ENCODE measurements at regions not wholly inside any gene's neighbourhood (a gene's known extent, or its start where the extent isn't known, plus 50 kb on each side); places are given as distances from the start of the nearest gene placed in this dataset.
"Not testable (repeated sequence)": the region's sequence is repeated elsewhere in the genome, so short reads cannot be mapped to it uniquely, and the experiment has no call there.

DNA sequence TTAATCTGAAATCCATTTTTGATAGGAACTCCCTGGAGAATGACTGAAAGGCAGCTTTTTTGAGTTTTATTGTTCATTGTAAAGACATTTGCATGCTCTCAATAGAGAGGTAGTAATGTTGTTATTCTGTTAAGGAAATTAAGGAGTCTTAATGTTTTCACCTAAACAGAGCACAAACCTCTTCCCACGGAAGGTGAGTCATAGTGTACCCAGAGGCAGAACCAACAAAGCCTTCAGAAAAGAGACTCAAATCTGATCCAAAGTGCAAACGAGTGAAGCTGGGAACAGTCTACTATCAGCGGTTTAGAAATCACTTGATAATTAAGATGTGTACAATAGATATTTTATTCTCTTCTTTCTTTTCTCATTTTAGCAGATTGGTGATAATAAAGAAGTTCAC, 470.5 kb downstream of the PLK2 start:
- DNase-seq (no peak), ATAC-seq (replicated peaks) (no peak)
- Mint-ChIP-seq H3K27ac (no peak overlapping the region), H3K4me3 (no peak overlapping the region), H3K27me3 (peaks cover 0 to 5% of the 10 kb centered on the region in 2 donors), H3K4me1 (no peaks in the 10 kb centered on the region), H3K36me3 (no peaks in the 10 kb centered on the region), H3K9me3 (no peaks in the 10 kb centered on the region)

DNA sequence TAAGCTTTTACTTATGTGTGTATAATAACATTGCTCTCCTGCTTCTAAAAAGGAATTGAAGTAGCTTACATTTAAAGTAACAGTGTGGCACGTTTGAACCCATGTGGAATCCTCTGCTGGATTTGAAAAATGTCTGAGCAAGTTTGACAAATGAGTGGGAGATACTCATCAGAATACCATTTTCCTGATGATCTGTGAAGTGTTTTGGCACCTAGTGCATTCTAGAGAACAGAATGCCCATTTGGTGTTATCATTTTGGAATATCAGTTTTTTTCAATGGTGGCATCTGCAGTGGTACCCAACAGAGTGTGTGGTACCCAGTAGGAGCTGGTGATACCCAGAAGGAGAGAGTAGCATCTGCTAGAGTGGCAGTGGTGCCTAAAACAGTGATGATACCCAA, 471.1 kb downstream of the PLK2 start:
- H3K36me3 Mint-ChIP-seq: no peaks in the 10 kb centered on the region
- H3K27me3 Mint-ChIP-seq: peaks cover 0 to 5% of the 10 kb centered on the region in 2 donors
- no peaks in the 10 kb centered on the region for H3K9me3 Mint-ChIP-seq
- ATAC-seq (replicated peaks) (no peak), DNase-seq (no peak)
- H3K27ac Mint-ChIP-seq: no peak overlapping the region
- H3K4me3 Mint-ChIP-seq: no peak overlapping the region
- H3K4me1 Mint-ChIP-seq: no peaks in the 10 kb centered on the region

DNA sequence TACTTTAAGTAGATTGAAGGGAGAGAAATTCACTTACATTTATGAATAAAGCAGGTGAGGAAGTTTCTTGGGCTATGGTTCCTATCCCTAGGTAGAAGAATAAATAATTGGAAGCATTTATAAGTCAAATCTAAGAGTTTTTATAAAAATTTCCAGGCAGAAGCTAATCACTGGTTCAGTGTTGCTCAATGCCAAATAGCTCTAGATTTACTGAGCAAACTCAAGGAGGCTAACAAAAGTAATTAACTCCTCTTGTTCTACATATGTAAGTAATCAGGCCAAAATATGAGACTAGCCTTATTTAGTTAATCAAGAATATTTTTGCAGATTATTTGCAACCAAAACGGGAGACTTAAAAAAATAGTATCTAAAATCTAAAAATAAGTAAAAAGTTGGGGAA, 472.3 kb downstream of the PLK2 start:
- no peak overlapping the region for H3K4me3 Mint-ChIP-seq
- H3K27me3 Mint-ChIP-seq: no peaks in the 10 kb centered on the region
- DNase-seq (no peak), ATAC-seq (replicated peaks) (no peak)
- no peak overlapping the region for H3K27ac Mint-ChIP-seq
- H3K4me1 Mint-ChIP-seq: no peaks in the 10 kb centered on the region
- no peaks in the 10 kb centered on the region for H3K9me3 Mint-ChIP-seq
- H3K36me3 Mint-ChIP-seq: no peaks in the 10 kb centered on the region

DNA sequence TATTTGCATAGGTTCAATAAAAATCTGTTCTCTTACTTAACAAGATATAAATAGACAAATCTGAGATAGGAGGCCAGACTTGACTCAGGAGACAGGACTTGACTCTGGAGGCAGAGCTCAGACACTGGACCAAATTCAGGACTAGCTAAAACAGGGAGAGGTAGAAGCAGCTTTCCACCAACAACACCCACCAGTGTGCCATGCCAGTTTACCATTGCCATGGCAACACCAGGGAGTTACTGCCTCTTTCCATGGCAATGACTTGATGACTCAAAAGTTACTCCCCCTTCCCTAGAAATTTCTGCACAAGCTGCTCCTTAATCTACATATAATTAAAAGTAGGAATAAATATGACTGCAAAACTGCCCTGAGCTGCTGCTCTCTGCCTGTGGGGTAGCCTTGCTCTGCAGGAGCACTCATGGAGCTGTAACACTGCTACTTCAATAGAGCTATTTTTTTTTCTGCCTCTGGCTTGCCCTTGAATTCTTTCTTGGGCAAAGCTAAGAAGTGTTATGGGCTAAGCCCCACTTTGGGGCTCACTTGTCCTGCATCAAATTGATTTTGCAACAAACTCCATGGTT, 473.0 kb downstream of the PLK2 start:
- no peaks in the 10 kb centered on the region for H3K9me3 Mint-ChIP-seq
- no peaks in the 10 kb centered on the region for H3K36me3 Mint-ChIP-seq
- H3K27me3 Mint-ChIP-seq: no peaks in the 10 kb centered on the region
- H3K4me3 Mint-ChIP-seq: no peak overlapping the region
- no peak overlapping the region for H3K27ac Mint-ChIP-seq
- ATAC-seq (replicated peaks) (no peak), DNase-seq (no peak)
- no peaks in the 10 kb centered on the region for H3K4me1 Mint-ChIP-seq

DNA sequence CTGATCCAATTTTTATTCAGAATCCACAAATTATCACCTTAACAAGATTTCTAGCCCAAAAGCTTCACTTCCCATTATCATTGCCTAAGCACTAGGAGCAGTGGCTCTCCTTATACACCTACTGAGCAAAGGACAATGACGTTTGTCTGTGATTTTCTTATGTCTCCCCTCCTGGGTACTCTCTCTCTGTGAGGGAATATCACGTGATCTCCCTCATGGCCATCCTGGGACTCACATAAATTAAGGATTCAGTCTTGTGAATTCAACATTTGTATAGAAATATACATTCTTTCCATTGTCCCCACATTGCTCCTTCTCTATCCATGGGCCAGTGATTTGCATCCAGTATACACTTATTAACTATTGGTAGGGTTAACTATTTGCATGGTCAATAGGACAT, 476.5 kb downstream of the PLK2 start:
- ATAC-seq (replicated peaks): no peak
- Mint-ChIP-seq H3K9me3 (no peaks in the 10 kb centered on the region), H3K27me3 (no peaks in the 10 kb centered on the region), H3K27ac (no peak overlapping the region), H3K4me1 (no peaks in the 10 kb centered on the region), H3K4me3 (no peak overlapping the region), H3K36me3 (no peaks in the 10 kb centered on the region)
- DNase-seq: no peak

DNA sequence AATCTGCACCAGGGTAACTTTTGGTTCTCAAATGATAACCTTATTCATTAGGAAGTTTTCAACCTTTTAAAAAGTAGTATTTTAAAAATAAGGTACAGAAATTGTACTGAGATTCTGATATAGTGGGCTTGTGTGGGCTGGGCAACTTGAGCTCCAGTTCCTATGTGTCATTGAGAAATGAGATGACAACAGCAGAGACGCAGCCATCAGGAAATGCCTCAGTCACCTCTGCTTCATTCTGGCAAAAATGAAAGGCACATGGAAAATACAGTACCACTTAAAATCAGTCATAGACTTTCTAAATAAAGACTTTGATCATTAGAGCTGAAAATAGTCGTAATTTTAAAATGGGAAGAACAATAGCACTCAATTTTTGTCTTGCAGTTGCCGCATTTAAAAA, 480.2 kb downstream of the PLK2 start:
- Mint-ChIP-seq H3K9me3 (peaks cover 0 to 2% of the 10 kb centered on the region in 2 donors), H3K36me3 (no peaks in the 10 kb centered on the region), H3K27ac (no peak overlapping the region), H3K4me3 (no peak overlapping the region), H3K27me3 (no peaks in the 10 kb centered on the region), H3K4me1 (no peaks in the 10 kb centered on the region)
- ATAC-seq (replicated peaks): no peak
- no peak for DNase-seq

DNA sequence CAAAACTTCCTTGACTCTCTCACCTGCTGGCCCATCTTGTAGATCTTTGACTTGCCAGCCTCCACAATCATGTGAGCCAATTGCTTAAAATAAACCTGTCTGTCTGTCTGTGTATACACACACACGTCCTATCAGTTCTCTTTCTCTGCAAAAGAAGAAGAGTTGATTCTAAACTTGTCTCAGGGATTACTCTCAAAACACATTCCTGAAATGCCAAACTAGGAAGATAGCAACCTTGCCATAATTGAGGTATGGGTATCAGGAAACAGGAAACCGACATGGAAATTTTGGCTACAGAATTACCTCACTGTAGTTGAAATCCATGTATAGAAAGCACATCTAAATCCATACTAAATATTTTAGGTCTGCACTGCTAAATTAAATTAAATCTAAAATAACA, 483.4 kb downstream of the PLK2 start:
- no peaks in the 10 kb centered on the region for H3K4me1 Mint-ChIP-seq
- peaks cover 0 to 2% of the 10 kb centered on the region in 2 donors for H3K27me3 Mint-ChIP-seq
- no peak overlapping the region for H3K27ac Mint-ChIP-seq
- peaks cover 0 to 4% of the 10 kb centered on the region in 2 donors for H3K9me3 Mint-ChIP-seq
- H3K4me3 Mint-ChIP-seq: no peak overlapping the region
- ATAC-seq (replicated peaks): no peak
- no peaks in the 10 kb centered on the region for H3K36me3 Mint-ChIP-seq
- no peak for DNase-seq

DNA sequence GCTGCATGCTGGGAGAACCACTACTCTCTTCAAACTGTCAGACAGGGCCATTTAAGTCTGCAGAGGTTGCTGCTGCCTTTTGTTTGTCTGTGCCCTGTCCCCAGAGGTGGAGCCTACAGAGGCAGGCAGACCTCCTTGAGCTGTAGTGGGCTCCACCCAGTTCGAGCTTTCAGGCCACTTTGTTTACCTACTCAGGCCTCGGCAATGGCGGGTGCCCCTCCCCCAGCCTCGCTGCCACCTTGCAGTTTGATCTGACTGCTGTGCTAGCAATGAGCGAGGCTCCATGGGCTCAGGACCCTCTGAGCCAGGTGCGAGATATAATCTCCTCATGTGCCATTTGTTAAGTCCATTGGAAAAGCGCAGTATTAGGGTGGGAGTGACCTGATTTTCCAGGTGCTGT, 487.8 kb downstream of the PLK2 start:
- H3K9me3 Mint-ChIP-seq: peaks cover 6 to 15% of the 10 kb centered on the region in 2 donors
- H3K27me3 Mint-ChIP-seq; ATAC-seq (replicated peaks); H3K27ac Mint-ChIP-seq; H3K36me3 Mint-ChIP-seq; DNase-seq; H3K4me3 Mint-ChIP-seq; H3K4me1 Mint-ChIP-seq: not testable (repeated sequence)

DNA sequence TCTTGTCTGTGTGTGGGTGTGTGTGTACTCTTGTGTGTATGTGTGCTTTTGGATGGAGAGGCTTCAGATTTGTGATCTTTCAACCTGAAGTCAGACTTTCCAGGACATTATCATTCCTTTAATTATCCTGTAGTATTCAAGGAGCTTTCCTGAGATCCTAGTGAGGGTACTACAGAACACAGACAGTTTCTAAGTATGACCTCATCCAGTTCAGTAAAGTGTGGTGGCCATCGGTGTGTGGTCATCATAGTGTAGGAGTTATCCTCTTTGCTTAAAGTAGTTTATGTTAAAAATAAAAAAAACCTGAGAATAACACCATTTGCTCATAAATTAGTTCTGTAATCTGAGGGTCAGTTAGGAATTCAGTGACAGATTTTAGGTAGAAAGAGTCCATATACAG, 478.0 kb upstream of the ACTBL2 start:
- Mint-ChIP-seq H3K9me3 (peaks cover 8 to 14% of the 10 kb centered on the region in 2 donors), H3K27me3 (peaks cover 6 to 7% of the 10 kb centered on the region in 2 donors), H3K4me3 (no peak overlapping the region), H3K4me1 (no peaks in the 10 kb centered on the region), H3K36me3 (peaks cover 0 to 2% of the 10 kb centered on the region in 2 donors), H3K27ac (no peak overlapping the region)
- DNase-seq (no peak), ATAC-seq (replicated peaks) (no peak)

DNA sequence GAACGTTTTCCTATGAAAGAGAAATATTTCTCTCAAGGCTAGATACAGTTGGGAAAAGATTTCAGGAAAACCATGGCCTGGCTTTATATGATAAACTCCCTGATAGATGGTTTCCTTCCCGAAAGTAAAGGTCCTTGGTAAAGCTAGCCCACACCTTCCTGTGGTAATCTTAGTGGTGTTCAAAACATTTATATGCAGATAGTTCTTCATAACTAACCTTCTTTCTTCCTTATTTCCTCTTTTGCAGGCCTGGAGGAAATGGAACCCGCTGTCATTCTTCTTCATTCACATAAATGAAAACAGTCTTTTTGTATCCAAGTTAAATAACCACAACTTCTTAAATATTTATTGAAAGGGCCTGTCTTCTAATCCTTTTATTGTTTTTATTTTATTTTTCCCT, 474.0 kb upstream of the ACTBL2 start:
- Mint-ChIP-seq H3K36me3 (no peaks in the 10 kb centered on the region), H3K9me3 (peaks cover 0 to under 1% of the 10 kb centered on the region in 2 donors), H3K27ac (no peak overlapping the region), H3K27me3 (peaks cover 6 to 7% of the 10 kb centered on the region in 2 donors), H3K4me3 (no peak overlapping the region), H3K4me1 (no peaks in the 10 kb centered on the region)
- DNase-seq: no peak
- ATAC-seq (replicated peaks): no peak

DNA sequence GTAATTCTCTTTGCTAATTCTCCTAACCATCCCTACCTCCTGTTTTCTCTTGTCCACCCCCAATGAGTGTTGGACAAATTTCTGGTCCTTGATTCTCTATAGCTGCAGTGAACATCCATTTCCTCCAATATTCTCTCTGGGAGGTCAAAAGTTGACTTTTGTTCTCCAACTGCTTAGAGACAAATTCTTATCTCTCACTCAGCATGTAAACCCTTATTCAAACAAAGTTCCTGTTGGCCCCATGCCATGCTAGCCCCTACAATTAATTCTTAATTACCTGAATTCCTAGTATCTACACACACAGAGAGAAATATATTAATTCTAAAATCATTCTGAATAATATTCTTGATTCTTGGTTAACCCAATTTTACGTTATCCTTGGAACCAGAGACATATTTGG, 472.9 kb upstream of the ACTBL2 start:
- H3K27me3 Mint-ChIP-seq: peaks cover 6 to 7% of the 10 kb centered on the region in 2 donors
- no peaks in the 10 kb centered on the region for H3K4me1 Mint-ChIP-seq
- no peaks in the 10 kb centered on the region for H3K36me3 Mint-ChIP-seq
- H3K4me3 Mint-ChIP-seq: no peak overlapping the region
- DNase-seq (no peak), ATAC-seq (replicated peaks) (no peak)
- no peaks in the 10 kb centered on the region for H3K9me3 Mint-ChIP-seq
- H3K27ac Mint-ChIP-seq: no peak overlapping the region

DNA sequence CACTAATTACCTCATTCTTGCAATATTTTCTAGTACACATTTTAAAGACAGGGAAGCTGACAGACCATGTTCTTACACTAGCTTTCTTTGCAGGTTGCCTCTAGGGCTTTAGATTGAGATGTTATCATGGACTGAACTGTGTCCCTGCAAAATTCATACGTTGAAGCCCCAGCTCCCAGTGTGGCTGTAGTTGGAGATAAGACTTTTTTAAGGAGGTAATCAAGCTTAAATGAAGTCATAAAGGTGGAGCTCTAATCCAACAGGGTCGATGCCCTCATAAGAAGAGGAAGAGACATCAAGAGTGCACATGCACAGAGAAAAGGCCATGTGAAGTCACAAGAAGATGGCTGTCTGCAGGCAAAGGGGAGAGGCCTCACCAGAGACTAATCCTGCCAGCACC, 471.2 kb upstream of the ACTBL2 start:
- H3K36me3 Mint-ChIP-seq: no peaks in the 10 kb centered on the region
- no peaks in the 10 kb centered on the region for H3K4me1 Mint-ChIP-seq
- H3K27ac Mint-ChIP-seq: no peak overlapping the region
- H3K27me3 Mint-ChIP-seq: peaks cover 6 to 7% of the 10 kb centered on the region in 2 donors
- no peak overlapping the region for H3K4me3 Mint-ChIP-seq
- no peak for DNase-seq
- no peak for ATAC-seq (replicated peaks)
- H3K9me3 Mint-ChIP-seq: no peaks in the 10 kb centered on the region

DNA sequence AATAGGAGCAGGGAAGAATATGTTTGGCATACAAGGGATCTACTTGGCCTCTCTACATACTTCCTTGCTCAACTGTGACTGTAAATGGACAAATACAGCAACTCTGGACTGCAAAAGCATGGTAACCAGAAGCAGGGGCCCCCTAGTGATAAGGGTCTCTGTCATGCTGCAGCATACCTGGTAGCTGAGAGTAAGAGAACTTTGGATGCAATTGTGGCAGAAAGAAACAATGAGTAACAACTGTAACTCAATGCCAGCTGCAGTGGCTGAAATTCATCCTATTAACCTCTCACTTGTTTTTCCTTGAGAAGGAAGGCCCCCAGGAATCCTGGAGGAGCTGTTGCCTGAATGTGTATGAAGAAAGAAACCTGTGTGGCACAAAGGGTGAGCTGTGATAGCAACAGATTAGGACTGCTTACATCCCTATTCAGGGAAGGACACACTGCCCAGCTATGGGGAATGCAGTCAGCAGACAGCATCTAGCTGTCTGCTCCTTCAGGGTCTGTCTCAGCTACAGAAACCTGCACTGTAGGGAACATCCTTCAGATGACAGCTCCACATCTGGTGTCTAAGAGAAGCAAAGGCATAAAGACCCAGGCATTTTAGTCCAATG, 468.1 kb upstream of the ACTBL2 start:
- Mint-ChIP-seq H3K27ac (no peak overlapping the region), H3K36me3 (no peaks in the 10 kb centered on the region), H3K4me3 (no peak overlapping the region), H3K4me1 (no peaks in the 10 kb centered on the region), H3K27me3 (peaks cover 0 to 4% of the 10 kb centered on the region in 2 donors), H3K9me3 (no peaks in the 10 kb centered on the region)
- DNase-seq: no peak
- ATAC-seq (replicated peaks): no peak

DNA sequence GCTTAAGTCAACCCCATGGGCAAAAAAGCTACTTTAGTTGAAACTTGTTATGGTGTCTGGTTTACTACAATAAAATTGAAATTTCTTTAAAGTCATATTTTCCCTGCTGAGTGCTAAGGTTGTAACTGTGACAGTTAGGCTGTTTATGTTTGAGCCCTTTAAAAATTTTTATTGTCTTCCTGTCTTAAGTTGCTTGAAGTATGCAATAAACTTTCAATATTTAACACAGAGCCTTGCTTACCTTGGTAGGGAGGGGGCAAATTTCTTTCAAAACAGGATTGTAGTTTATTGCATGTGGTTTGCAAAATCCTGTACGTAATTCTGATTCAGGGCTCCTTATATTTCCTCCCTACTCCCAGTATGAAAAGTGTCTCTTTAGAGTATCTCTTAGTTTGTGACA, 465.5 kb upstream of the ACTBL2 start:
- Mint-ChIP-seq H3K36me3 (no peaks in the 10 kb centered on the region), H3K9me3 (peaks cover 0 to 2% of the 10 kb centered on the region in 2 donors), H3K27me3 (peaks cover 0 to 4% of the 10 kb centered on the region in 2 donors), H3K27ac (no peak overlapping the region), H3K4me1 (no peaks in the 10 kb centered on the region), H3K4me3 (no peak overlapping the region)
- ATAC-seq (replicated peaks) (no peak), DNase-seq (no peak)

DNA sequence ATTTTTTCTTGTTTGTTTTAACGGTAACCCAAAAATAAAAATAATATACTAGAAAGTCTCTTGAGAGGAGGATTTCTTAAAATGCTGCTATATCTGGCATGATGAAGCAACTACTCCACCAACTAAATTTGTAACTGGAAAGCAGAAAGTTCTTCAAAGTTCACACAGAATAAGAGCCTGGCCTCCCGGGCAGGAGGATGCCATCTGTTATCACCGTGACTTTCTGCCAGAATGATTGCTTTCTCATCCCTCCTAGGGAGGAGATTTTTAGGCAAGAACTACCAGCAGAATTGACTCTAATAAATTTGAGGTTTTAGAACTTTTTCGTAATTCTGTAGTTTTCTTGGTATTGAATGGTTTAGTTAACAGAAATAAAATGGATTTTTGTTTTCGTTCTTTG, 464.6 kb upstream of the ACTBL2 start:
- Mint-ChIP-seq H3K9me3 (peaks cover 0 to 2% of the 10 kb centered on the region in 2 donors), H3K27ac (no peak overlapping the region)

More for the DNA sequence above, 464.6 kb upstream of the ACTBL2 start:
- Mint-ChIP-seq H3K4me3 (no peak overlapping the region), H3K36me3 (no peaks in the 10 kb centered on the region), H3K27me3 (peaks cover 0 to 4% of the 10 kb centered on the region in 2 donors), H3K4me1 (no peaks in the 10 kb centered on the region)
- DNase-seq (no peak), ATAC-seq (replicated peaks) (no peak)
